Endothelial cell of umbilical vein (primary cell): ENCODE measurements at regions not wholly inside any gene's neighbourhood (a gene's known extent, or its start where the extent isn't known, plus 50 kb on each side); places are given as distances from the start of the nearest gene placed in this dataset.

Source experiments
- BruUV-seq: library from RNA; stranded (reverse); fragments of 400-500 nt; replicated peaks from 2 replicates; lab custom pipeline; 2021; lab: Mats Ljungman, UMichigan
- CTCF ChIA-PET: fragments of 300-600, 350-600 bp; sonication (Branson Sonifier 250); formaldehyde crosslinking; loops from one replicate; lab custom pipeline; 2021; ENCODE audit warnings: antibody characterized with exemption, inconsistent platforms; lab: Charles Lee
- POLR2A ChIA-PET: fragments of 300-600, 350-600 bp; sonication (Branson Sonifier 250); formaldehyde crosslinking; loops from one replicate; lab custom pipeline; 2021; ENCODE audit warnings: antibody characterized with exemption, inconsistent platforms; lab: Charles Lee
- DNase-seq: peaks from one replicate; pipeline ENCODE4 v3.0.0-alpha.2; 2011; ENCODE audit warnings: low read depth, low spot score
- FAIRE-seq: peaks from 2 replicates; lab custom pipeline; 2011; peaks lifted over from hg19 to GRCh38; lab: Jason Lieb, UNC
- H2AFZ ChIP-seq: 2 replicates; pipeline ENCODE4 v1.6.0; 2012; ENCODE audit warnings: low read depth, low read length, control low read depth, inconsistent platforms
- H3K27ac ChIP-seq: 2 replicates; pipeline ENCODE4 v1.5.1; 2011; ENCODE audit warnings: low read depth, mild to moderate bottlenecking, control low read depth, low read length, moderate library complexity; ENCODE audit not compliant: insufficient read depth
- H3K27me3 ChIP-seq, 2 experiments: 2 replicates each; pipeline versions ENCODE4 v1.6.0 to v1.6.1; 2011; ENCODE audit warnings: low read length in 2 of 2, mixed read lengths in 1 of 2; ENCODE audit not compliant: control insufficient read depth in 2 of 2, insufficient read depth in 2 of 2
- H3K36me3 ChIP-seq, 2 experiments: 2 replicates in 1 of 2; 3 replicates in 1 of 2; pipeline ENCODE4 v1.5.1; 2011; ENCODE audit warnings: low read length in 2 of 2, mild to moderate bottlenecking in 1 of 2, moderate library complexity in 1 of 2; ENCODE audit not compliant: control insufficient read depth in 2 of 2, insufficient read depth in 2 of 2; ENCODE audit errors: extremely low read depth in 1 of 2
- H3K4me1 ChIP-seq: 3 replicates; pipeline ENCODE4 v1.5.1; 2011; ENCODE audit warnings: mild to moderate bottlenecking, low read length; ENCODE audit not compliant: control insufficient read depth, insufficient read depth; ENCODE audit errors: extremely low read depth
- H3K4me2 ChIP-seq: 2 replicates; pipeline ENCODE4 v1.6.1; 2011; ENCODE audit warnings: low read length, control low read depth, mixed read lengths; ENCODE audit not compliant: insufficient read depth
- H3K4me3 ChIP-seq, 3 experiments: fragments of 200-600 bp in 1 of 3; sonication (generic), shearing (Covaris generic) in 1 of 3; replicated peaks in 1 of 3; 2 replicates each; pipeline ENCODE4 v1.5.1; 2011 to 2016; ENCODE audit warnings: control low read depth in 3 of 3, low read length in 3 of 3, mild to moderate bottlenecking in 2 of 3, inconsistent platforms in 1 of 3, low read depth in 1 of 3, moderate library complexity in 1 of 3; ENCODE audit not compliant: insufficient read depth in 1 of 3
- H3K79me2 ChIP-seq: 2 replicates; pipeline ENCODE4 v1.6.0; 2012; ENCODE audit warnings: low read length, inconsistent platforms; ENCODE audit not compliant: control insufficient read depth, insufficient read depth
- H3K9ac ChIP-seq: replicated peaks from 2 replicates; pipeline ENCODE3; 2011; ENCODE audit warnings: low read length, control low read depth; ENCODE audit not compliant: insufficient read depth; ENCODE audit errors: extremely low read depth
- H3K9me1 ChIP-seq: replicated peaks from 3 replicates; pipeline ENCODE4 v1.6.0; 2011; ENCODE audit warnings: mild to moderate bottlenecking, low read length; ENCODE audit not compliant: control insufficient read depth, insufficient read depth; ENCODE audit errors: extremely low read depth
- H3K9me3 ChIP-seq: replicated peaks from 2 replicates; pipeline ENCODE4 v1.5.1; 2012; ENCODE audit warnings: low read length, inconsistent platforms; ENCODE audit not compliant: control insufficient read depth, insufficient read depth
- H4K20me1 ChIP-seq: replicated peaks from 2 replicates; pipeline ENCODE3; 2011; ENCODE audit warnings: mild to moderate bottlenecking, low read length; ENCODE audit not compliant: control insufficient read depth, insufficient read depth; ENCODE audit errors: extremely low read depth
- CTCF ChIP-seq, 2 donors: IDR thresholded peaks; 1 replicate in 1 of 2; 2 replicates in 1 of 2; pipeline ENCODE4 v1.5.1; 2011; ENCODE audit warnings: low read length in 2 of 2, mild to moderate bottlenecking in 2 of 2, moderate library complexity in 2 of 2, control low read depth in 1 of 2, inconsistent platforms in 1 of 2, low read depth in 1 of 2; ENCODE audit not compliant: insufficient read depth in 1 of 2; ENCODE audit errors: extremely low read depth in 1 of 2
- EZH2 ChIP-seq: IDR thresholded peaks from 2 replicates; pipeline ENCODE4 v1.6.1; 2012; ENCODE audit warnings: borderline replicate concordance, low read depth, mild to moderate bottlenecking, moderate library complexity, low read length, inconsistent platforms; ENCODE audit not compliant: severe bottlenecking
- FOS ChIP-seq: IDR thresholded peaks from 2 replicates; pipeline ENCODE4 v1.6.1; 2011; ENCODE audit warnings: mild to moderate bottlenecking, low read length, moderate library complexity, borderline replicate concordance; ENCODE audit not compliant: insufficient read depth
- GATA2 ChIP-seq: IDR thresholded peaks from 2 replicates; pipeline ENCODE4 v1.7.0; 2011; ENCODE audit warnings: low read depth, mild to moderate bottlenecking, moderate library complexity, mixed read lengths, low read length; ENCODE audit not compliant: insufficient read length, insufficient read depth
- JUN ChIP-seq: IDR thresholded peaks from 2 replicates; pipeline ENCODE4 v1.6.1; 2011; ENCODE audit warnings: borderline replicate concordance, low read depth; ENCODE audit not compliant: insufficient read length, insufficient read depth
- MAX ChIP-seq: IDR thresholded peaks from 2 replicates; pipeline ENCODE4 v1.6.1; 2011; ENCODE audit not compliant: insufficient read depth, insufficient read length
- MYC ChIP-seq: IDR thresholded peaks from one replicate; pipeline ENCODE4 v1.6.1; 2011; ENCODE audit warnings: mild to moderate bottlenecking, low read depth, low read length
- POLR2A ChIP-seq: IDR thresholded peaks from 2 replicates; pipeline ENCODE4 v1.6.1; 2012; ENCODE audit warnings: low read depth, mild to moderate bottlenecking, control low read depth, low read length
- POLR2AphosphoS5 ChIP-seq: IDR thresholded peaks from 2 replicates; pipeline ENCODE4 v1.6.1; 2012; ENCODE audit warnings: low read depth, mild to moderate bottlenecking, control low read depth, low read length, moderate library complexity; ENCODE audit not compliant: insufficient read depth
- dilution Hi-C: fragments of 300-500 bp; cut with MboI; formaldehyde crosslinking; loops from one replicate; pipeline ENCODE4 v1.15.0; 2019; ENCODE audit warnings: low sequenced_read_pairs; ENCODE audit not compliant: extremely low pct_ligation_motif_present
- intact Hi-C: fragments of 100-400 bp; cut with micrococcal nuclease; formaldehyde crosslinking; loops from one replicate; pipeline ENCODE4 v1.10.0; 2022

- Histone ChIP-seq H3K9me3 (no peaks in the 10 kb centered on the region), H3K4me1 (no peaks in the 10 kb centered on the region), H3K79me2 (no peaks in the 10 kb centered on the region), H3K4me2 (no peak overlapping the region), H3K27ac (no peak overlapping the region), H3K27me3 (no peaks in the 10 kb centered on the region), H4K20me1 (no peaks in the 10 kb centered on the region), H2AFZ (no peak overlapping the region), H3K4me3 (no peak overlapping the region), H3K9ac (no peak overlapping the region), H3K9me1 (no peaks in the 10 kb centered on the region), H3K36me3 (no peaks in the 10 kb centered on the region)
- TF ChIP-seq JUN (no peak), POLR2AphosphoS5 (no peak), MYC (no peak), GATA2 (no peak), POLR2A (no peak), FOS (no peak), EZH2 (no peak), CTCF (IDR thresholded peaks at IDR 0.05; ENCODE audit: extremely low read depth in 1 of 2, insufficient read depth in 1 of 2, low read depth in 1 of 2, low read length in 2 of 2) (no peak), MAX (no peak)
- dilution Hi-C loops: no loop called here
- DNase-seq: no peak
- ChIA-PET CTCF (interaction anchor here (1.3 to 2.7 kb wide), 3 partner anchors 26 to 620 kb away, joined by 3 to 18 read pairs (median 13); no protein-coding TSS in a partner anchor), POLR2A (no interaction called here)
- BruUV-seq: no TSS peak
- intact Hi-C loops: loop anchor here (2.0 to 10.0 kb wide), 2 partner anchors 385 to 555 kb away; no protein-coding TSS in a partner anchor
- no peak for FAIRE-seq
Observed at GRCh38 chr10:44309939-44310761, 74.7 kb downstream of the CXCL12 start.
